Esophagus (tissue), 2 donors: ENCODE measurements at regions not wholly inside any gene's neighbourhood (a gene's known extent, or its start where the extent isn't known, plus 50 kb on each side); places are given as distances from the start of the nearest gene placed in this dataset.
"Not testable (repeated sequence)": the region's sequence is repeated elsewhere in the genome, so short reads cannot be mapped to it uniquely, and the experiment has no call there.

ENCODE experiments used
- H3K27ac ChIP-seq, 2 donors: one replicate each; pipeline ENCODE4 v1.5.1; 2013; ENCODE audit warnings: low read depth in 2 of 2, mild to moderate bottlenecking in 2 of 2, inconsistent platforms in 1 of 2, low read length in 1 of 2, moderate library complexity in 1 of 2
- H3K27me3 ChIP-seq, 2 donors: one replicate each; pipeline ENCODE4 v1.6.1; 2013; ENCODE audit warnings: low read length in 2 of 2, control low read depth in 1 of 2, mild to moderate bottlenecking in 1 of 2; ENCODE audit not compliant: insufficient read depth in 2 of 2, control insufficient read depth in 1 of 2
- H3K36me3 ChIP-seq, 2 donors: one replicate each; pipeline ENCODE4 v1.6.1; 2013; ENCODE audit warnings: low read length in 1 of 2; ENCODE audit not compliant: control insufficient read depth in 2 of 2, insufficient read depth in 2 of 2
- H3K4me1 ChIP-seq, 2 donors: one replicate each; pipeline ENCODE4 v1.6.1; 2013; ENCODE audit warnings: low read length in 1 of 2; ENCODE audit not compliant: control insufficient read depth in 2 of 2, insufficient read depth in 2 of 2
- H3K4me3 ChIP-seq, 2 donors: one replicate each; pipeline ENCODE4 v1.5.1; 2013; ENCODE audit warnings: low read length in 2 of 2, mild to moderate bottlenecking in 2 of 2, low read depth in 1 of 2, moderate library complexity in 1 of 2
- H3K9me3 ChIP-seq, 2 donors: one replicate each; pipeline ENCODE4 v1.6.1; 2013; ENCODE audit warnings: mild to moderate bottlenecking in 2 of 2, low read depth in 1 of 2, low read length in 1 of 2, moderate library complexity in 1 of 2; ENCODE audit not compliant: control insufficient read depth in 2 of 2, insufficient read depth in 1 of 2
- WGBS, 2 donors: extraction: QIAGEN DNeasy Blood & Tissue Kit; methylation state at CpG; one replicate each; pipeline ENCODE4 v1.1.7; 2013; 5-methylcytosine and 5-hydroxymethylcytosine counted together
- donor health status: healthy with polysubstance abuse.
- donor health status: Bipolar disorder and iron deficiency.

- not testable (repeated sequence) for H3K27me3 ChIP-seq, H3K4me3 ChIP-seq
Observed at GRCh38 chr17:34032305-34032704, 222.8 kb upstream of the CCL2 start.

GRCh38 chr17:34038786-34039185, 216.3 kb upstream of the CCL2 start:
- H3K4me3 ChIP-seq, H3K4me1 ChIP-seq, H3K27ac ChIP-seq, H3K36me3 ChIP-seq, H3K27me3 ChIP-seq, H3K9me3 ChIP-seq: not testable (repeated sequence)
- WGBS, 2 donors = 73 to 83% methylated on average over 9 of the region's 9 CpGs

More at GRCh38 chr17:34032305-34032704, 222.8 kb upstream of the CCL2 start:
- not testable (repeated sequence) for H3K4me1 ChIP-seq, H3K27ac ChIP-seq, H3K36me3 ChIP-seq, H3K9me3 ChIP-seq

GRCh38 chr17:34039213-34039612, 215.9 kb upstream of the CCL2 start:
- not testable (repeated sequence) for H3K36me3 ChIP-seq, H3K9me3 ChIP-seq, H3K27ac ChIP-seq, H3K4me1 ChIP-seq, H3K27me3 ChIP-seq, H3K4me3 ChIP-seq
- WGBS, 2 donors = 78 to 85% methylated on average over 11 of the region's 11 CpGs

- H3K27me3 ChIP-seq = not testable (repeated sequence)
Observed at GRCh38 chr17:34039759-34040555, 215.1 kb upstream of the CCL2 start.

GRCh38 chr17:34045990-34046389, 209.1 kb upstream of the CCL2 start:
- Histone ChIP-seq H3K27ac (no peak overlapping the region), H3K4me3 (no peak overlapping the region), H3K9me3 (peaks cover 0 to 3% of the 10 kb centered on the region in 2 donors), H3K36me3 (no peaks in the 10 kb centered on the region), H3K27me3 (no peaks in the 10 kb centered on the region), H3K4me1 (peaks cover 0 to 2% of the 10 kb centered on the region in 2 donors)
- 85 to 88% methylated on average over 2 of the region's 2 CpGs for WGBS, 2 donors

More at GRCh38 chr17:34039759-34040555, 215.1 kb upstream of the CCL2 start:
- H3K4me3 ChIP-seq, H3K4me1 ChIP-seq, H3K36me3 ChIP-seq, H3K9me3 ChIP-seq, H3K27ac ChIP-seq: not testable (repeated sequence)
- 52 to 61% methylated on average over 13 to 65 of the region's 69 CpGs for WGBS, 2 donors

GRCh38 chr17:34051046-34051445, 204.0 kb upstream of the CCL2 start:
- Histone ChIP-seq H3K27me3 (no peaks in the 10 kb centered on the region), H3K27ac (peak overlapping the region; percentile 11 to 67), H3K4me1 (peaks cover 0 to 2% of the 10 kb centered on the region in 2 donors), H3K36me3 (no peaks in the 10 kb centered on the region), H3K9me3 (no peaks in the 10 kb centered on the region), H3K4me3 (no peak overlapping the region)
- 47 to 58% methylated on average over 3 of the region's 3 CpGs for WGBS, 2 donors

- Histone ChIP-seq H3K36me3 (no peaks in the 10 kb centered on the region), H3K4me3 (no peak overlapping the region), H3K27me3 (no peaks in the 10 kb centered on the region), H3K4me1 (peaks cover 0 to 2% of the 10 kb centered on the region in 2 donors), H3K9me3 (peaks cover 0 to 3% of the 10 kb centered on the region in 2 donors), H3K27ac (no peak overlapping the region)
- WGBS, 2 donors = 77 to 92% methylated on average over 1 of the region's 1 CpG
Observed at GRCh38 chr17:34054495-34054894, 200.6 kb upstream of the CCL2 start.

- H3K27ac ChIP-seq = no peak overlapping the region
- WGBS, 2 donors = 39 to 53% methylated on average over 3 of the region's 3 CpGs
- H3K9me3 ChIP-seq = peaks cover 0 to 4% of the 10 kb centered on the region in 2 donors
- no peaks in the 10 kb centered on the region for H3K36me3 ChIP-seq
- no peaks in the 10 kb centered on the region for H3K27me3 ChIP-seq
- no peak overlapping the region for H3K4me3 ChIP-seq
- H3K4me1 ChIP-seq = peaks cover 0 to 1% of the 10 kb centered on the region in 2 donors
Observed at GRCh38 chr17:34055606-34056005, 199.5 kb upstream of the CCL2 start.

GRCh38 chr17:34059423-34060220, 195.5 kb upstream of the CCL2 start:
- no peak overlapping the region for H3K4me3 ChIP-seq
- H3K27ac ChIP-seq = peak overlapping the region; percentile 57 to 76
- no peaks in the 10 kb centered on the region for H3K27me3 ChIP-seq
- WGBS, 2 donors = 64 to 71% methylated on average over 10 of the region's 10 CpGs
- H3K9me3 ChIP-seq = peaks cover 0 to 4% of the 10 kb centered on the region in 2 donors
- H3K4me1 ChIP-seq = no peaks in the 10 kb centered on the region
- H3K36me3 ChIP-seq = no peaks in the 10 kb centered on the region
